ENCODE measurements at regions not wholly inside any gene's neighbourhood (a gene's known extent, or its start where the extent isn't known, plus 50 kb on each side); places are given as distances from the start of the nearest gene placed in this dataset.

DNA sequence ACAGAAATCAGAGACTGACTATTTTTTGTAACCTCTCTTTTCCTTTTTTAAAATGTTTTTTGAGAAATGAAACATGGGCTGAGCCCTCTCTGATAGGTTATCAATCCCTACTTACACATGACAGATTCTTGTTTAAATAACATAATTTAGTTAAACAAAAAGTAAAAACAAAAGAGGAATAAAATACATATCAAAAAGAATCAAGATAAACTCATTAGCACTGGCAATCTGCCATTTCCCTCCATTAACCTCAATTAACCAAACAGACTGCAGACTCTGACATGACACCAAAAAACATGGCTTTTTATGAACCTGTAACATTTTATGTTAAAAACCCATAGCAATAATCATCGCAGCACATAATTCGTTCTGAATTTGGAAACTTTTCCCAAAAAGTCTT is 284.4 kb upstream of the MTNR1B start:
- Histone ChIP-seq H3K27me3 (ENCODE audit: control insufficient read depth in 4 of 4, insufficient read depth in 4 of 4, low read length in 3 of 4) (no peaks in the 10 kb centered on the region), H3K36me3 (ENCODE audit: control insufficient read depth in 4 of 4, insufficient read depth in 3 of 4, low read depth in 1 of 4, low read length in 3 of 4) (no peaks in the 10 kb centered on the region), H3K9ac (ENCODE audit: low read depth in 1 of 2, low read length in 2 of 2) (no peak overlapping the region), H3K9me3 (ENCODE audit: control insufficient read depth in 4 of 4, low read length in 3 of 4) (no peaks in the 10 kb centered on the region), H3K4me1 (ENCODE audit: control insufficient read depth in 4 of 4, insufficient read depth in 4 of 4, low read length in 3 of 4) (no peaks in the 10 kb centered on the region), H3K27ac (ENCODE audit: low read depth in 1 of 2, low read length in 2 of 2) (no peak overlapping the region), H3K4me3 (ENCODE audit: low read depth in 1 of 3, low read length in 3 of 3) (no peak overlapping the region)
- no peak for TF ChIP-seq GABPA (IDR thresholded peaks at IDR 0.05 in 1 of 2, conservative IDR thresholded peaks at IDR 0.05 in 1 of 2)
- no peak for TF ChIP-seq RAD21 (IDR thresholded peaks at IDR 0.05)
- TF ChIP-seq EGR1 (IDR thresholded peaks at IDR 0.05; ENCODE audit: low read depth in 2 of 2) = no peak
- TF ChIP-seq HNF4A (conservative IDR thresholded peaks at IDR 0.05) = no peak
- no peak for TF ChIP-seq NR2F2 (IDR thresholded peaks at IDR 0.05)
- WGBS = 90% methylated on average over 2 of the region's 2 CpGs
- DNase-seq (ENCODE audit: low spot score) = no peak

DNA sequence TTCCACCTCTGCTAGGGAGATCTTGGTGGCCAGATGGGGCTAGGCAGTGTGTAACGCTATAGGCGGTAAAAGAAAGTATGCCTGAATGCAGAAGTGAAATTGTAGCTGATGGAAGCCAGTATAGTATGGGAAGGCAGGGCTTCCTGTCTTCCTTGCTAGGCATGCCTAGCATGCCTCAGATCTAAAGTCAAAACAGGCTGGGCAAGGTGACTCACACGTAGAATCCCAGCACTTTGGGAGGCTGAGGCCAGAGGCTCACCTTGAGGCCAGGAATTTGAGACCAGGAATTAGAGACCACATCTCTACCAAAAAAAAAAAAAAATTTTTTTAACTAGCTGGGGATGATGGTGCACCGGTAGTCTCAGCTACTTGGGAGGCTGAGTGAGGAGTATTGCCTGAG is 281.7 kb upstream of the MTNR1B start:
- Histone ChIP-seq H3K36me3 (ENCODE audit: control insufficient read depth in 4 of 4, insufficient read depth in 3 of 4, low read depth in 1 of 4, low read length in 3 of 4) (no peaks in the 10 kb centered on the region), H3K27me3 (ENCODE audit: control insufficient read depth in 4 of 4, insufficient read depth in 4 of 4, low read length in 3 of 4) (peaks cover 0 to 2% (median 0%) of the 10 kb centered on the region in 4 donors), H3K4me3 (ENCODE audit: low read depth in 1 of 3, low read length in 3 of 3) (no peak overlapping the region), H3K9ac (ENCODE audit: low read depth in 1 of 2, low read length in 2 of 2) (no peak overlapping the region), H3K4me1 (ENCODE audit: control insufficient read depth in 4 of 4, insufficient read depth in 4 of 4, low read length in 3 of 4) (no peaks in the 10 kb centered on the region), H3K27ac (ENCODE audit: low read depth in 1 of 2, low read length in 2 of 2) (no peak overlapping the region), H3K9me3 (ENCODE audit: control insufficient read depth in 4 of 4, low read length in 3 of 4) (no peaks in the 10 kb centered on the region)
- TF ChIP-seq, protein P1, sequence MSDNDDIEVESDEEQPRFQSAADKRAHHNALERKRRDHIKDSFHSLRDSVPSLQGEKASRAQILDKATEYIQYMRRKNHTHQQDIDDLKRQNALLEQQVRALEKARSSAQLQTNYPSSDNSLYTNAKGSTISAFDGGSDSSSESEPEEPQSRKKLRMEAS (IDR thresholded peaks at IDR 0.05) = no peak
- TF ChIP-seq SP1 (IDR thresholded peaks at IDR 0.05) (no peak), FOXA1 (IDR thresholded peaks at IDR 0.05) (no peak), HNF4G (IDR thresholded peaks at IDR 0.05) (no peak), RXRA (IDR thresholded peaks at IDR 0.05) (no peak), YY1 (IDR thresholded peaks at IDR 0.05) (no peak), TAF1 (conservative IDR thresholded peaks at IDR 0.05) (no peak), HNF4A (conservative IDR thresholded peaks at IDR 0.05) (no peak), GABPA (IDR thresholded peaks at IDR 0.05 in 1 of 2, conservative IDR thresholded peaks at IDR 0.05 in 1 of 2) (no peak), RAD21 (IDR thresholded peaks at IDR 0.05) (no peak)
- TF ChIP-seq, protein P2, sequence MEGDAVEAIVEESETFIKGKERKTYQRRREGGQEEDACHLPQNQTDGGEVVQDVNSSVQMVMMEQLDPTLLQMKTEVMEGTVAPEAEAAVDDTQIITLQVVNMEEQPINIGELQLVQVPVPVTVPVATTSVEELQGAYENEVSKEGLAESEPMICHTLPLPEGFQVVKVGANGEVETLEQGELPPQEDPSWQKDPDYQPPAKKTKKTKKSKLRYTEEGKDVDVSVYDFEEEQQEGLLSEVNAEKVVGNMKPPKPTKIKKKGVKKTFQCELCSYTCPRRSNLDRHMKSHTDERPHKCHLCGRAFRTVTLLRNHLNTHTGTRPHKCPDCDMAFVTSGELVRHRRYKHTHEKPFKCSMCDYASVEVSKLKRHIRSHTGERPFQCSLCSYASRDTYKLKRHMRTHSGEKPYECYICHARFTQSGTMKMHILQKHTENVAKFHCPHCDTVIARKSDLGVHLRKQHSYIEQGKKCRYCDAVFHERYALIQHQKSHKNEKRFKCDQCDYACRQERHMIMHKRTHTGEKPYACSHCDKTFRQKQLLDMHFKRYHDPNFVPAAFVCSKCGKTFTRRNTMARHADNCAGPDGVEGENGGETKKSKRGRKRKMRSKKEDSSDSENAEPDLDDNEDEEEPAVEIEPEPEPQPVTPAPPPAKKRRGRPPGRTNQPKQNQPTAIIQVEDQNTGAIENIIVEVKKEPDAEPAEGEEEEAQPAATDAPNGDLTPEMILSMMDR (IDR thresholded peaks at IDR 0.05; ENCODE audit: low read depth, low read length, missing input control) = no peak
- TF ChIP-seq, protein P3, sequence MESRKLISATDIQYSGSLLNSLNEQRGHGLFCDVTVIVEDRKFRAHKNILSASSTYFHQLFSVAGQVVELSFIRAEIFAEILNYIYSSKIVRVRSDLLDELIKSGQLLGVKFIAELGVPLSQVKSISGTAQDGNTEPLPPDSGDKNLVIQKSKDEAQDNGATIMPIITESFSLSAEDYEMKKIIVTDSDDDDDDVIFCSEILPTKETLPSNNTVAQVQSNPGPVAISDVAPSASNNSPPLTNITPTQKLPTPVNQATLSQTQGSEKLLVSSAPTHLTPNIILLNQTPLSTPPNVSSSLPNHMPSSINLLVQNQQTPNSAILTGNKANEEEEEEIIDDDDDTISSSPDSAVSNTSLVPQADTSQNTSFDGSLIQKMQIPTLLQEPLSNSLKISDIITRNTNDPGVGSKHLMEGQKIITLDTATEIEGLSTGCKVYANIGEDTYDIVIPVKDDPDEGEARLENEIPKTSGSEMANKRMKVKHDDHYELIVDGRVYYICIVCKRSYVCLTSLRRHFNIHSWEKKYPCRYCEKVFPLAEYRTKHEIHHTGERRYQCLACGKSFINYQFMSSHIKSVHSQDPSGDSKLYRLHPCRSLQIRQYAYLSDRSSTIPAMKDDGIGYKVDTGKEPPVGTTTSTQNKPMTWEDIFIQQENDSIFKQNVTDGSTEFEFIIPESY (IDR thresholded peaks at IDR 0.05) = no peak
- WGBS = 82% methylated on average over 4 of the region's 4 CpGs
- no peak for DNase-seq (ENCODE audit: low spot score)

DNA sequence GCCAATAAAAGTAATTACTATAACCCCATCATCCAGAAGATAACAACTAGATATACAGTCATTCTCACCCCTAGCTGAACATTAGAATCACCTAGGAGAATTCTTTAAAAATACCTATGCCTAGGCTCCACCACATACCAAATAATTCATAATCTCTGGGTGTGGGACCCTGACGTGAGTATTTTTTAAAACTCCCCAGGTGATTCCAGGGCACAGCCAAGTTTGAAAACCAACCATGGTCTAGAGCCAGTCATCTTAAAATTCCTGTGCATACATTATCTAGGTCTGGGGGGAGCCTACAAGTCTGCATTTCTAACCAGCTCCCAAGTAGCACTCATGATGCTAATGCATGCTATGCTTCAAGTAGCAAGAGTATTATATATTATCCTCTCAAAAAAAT is 281.0 kb upstream of the MTNR1B start:
- peaks cover 0 to 3% (median 0%) of the 10 kb centered on the region in 4 donors for H3K27me3 ChIP-seq (ENCODE audit: control insufficient read depth in 4 of 4, insufficient read depth in 4 of 4, low read length in 3 of 4)
- no peaks in the 10 kb centered on the region for H3K9me3 ChIP-seq (ENCODE audit: control insufficient read depth in 4 of 4, low read length in 3 of 4)
- WGBS = 54% methylated on average over 1 of the region's 1 CpG
- no peaks in the 10 kb centered on the region for H3K36me3 ChIP-seq (ENCODE audit: control insufficient read depth in 4 of 4, insufficient read depth in 3 of 4, low read depth in 1 of 4, low read length in 3 of 4)
- no peaks in the 10 kb centered on the region for H3K4me1 ChIP-seq (ENCODE audit: control insufficient read depth in 4 of 4, insufficient read depth in 4 of 4, low read length in 3 of 4)
- H3K9ac ChIP-seq (ENCODE audit: low read depth in 1 of 2, low read length in 2 of 2) = no peak overlapping the region
- H3K4me3 ChIP-seq (ENCODE audit: low read depth in 1 of 3, low read length in 3 of 3) = no peak overlapping the region
- no peak for DNase-seq (ENCODE audit: low spot score)
- no peak overlapping the region for H3K27ac ChIP-seq (ENCODE audit: low read depth in 1 of 2, low read length in 2 of 2)
- TF ChIP-seq HNF4A (conservative IDR thresholded peaks at IDR 0.05) (no peak), RAD21 (IDR thresholded peaks at IDR 0.05) (no peak), HNF4G (IDR thresholded peaks at IDR 0.05) (no peak), JUND (IDR thresholded peaks at IDR 0.05) (no peak), TAF1 (conservative IDR thresholded peaks at IDR 0.05) (no peak)
- TF ChIP-seq, protein P4, sequence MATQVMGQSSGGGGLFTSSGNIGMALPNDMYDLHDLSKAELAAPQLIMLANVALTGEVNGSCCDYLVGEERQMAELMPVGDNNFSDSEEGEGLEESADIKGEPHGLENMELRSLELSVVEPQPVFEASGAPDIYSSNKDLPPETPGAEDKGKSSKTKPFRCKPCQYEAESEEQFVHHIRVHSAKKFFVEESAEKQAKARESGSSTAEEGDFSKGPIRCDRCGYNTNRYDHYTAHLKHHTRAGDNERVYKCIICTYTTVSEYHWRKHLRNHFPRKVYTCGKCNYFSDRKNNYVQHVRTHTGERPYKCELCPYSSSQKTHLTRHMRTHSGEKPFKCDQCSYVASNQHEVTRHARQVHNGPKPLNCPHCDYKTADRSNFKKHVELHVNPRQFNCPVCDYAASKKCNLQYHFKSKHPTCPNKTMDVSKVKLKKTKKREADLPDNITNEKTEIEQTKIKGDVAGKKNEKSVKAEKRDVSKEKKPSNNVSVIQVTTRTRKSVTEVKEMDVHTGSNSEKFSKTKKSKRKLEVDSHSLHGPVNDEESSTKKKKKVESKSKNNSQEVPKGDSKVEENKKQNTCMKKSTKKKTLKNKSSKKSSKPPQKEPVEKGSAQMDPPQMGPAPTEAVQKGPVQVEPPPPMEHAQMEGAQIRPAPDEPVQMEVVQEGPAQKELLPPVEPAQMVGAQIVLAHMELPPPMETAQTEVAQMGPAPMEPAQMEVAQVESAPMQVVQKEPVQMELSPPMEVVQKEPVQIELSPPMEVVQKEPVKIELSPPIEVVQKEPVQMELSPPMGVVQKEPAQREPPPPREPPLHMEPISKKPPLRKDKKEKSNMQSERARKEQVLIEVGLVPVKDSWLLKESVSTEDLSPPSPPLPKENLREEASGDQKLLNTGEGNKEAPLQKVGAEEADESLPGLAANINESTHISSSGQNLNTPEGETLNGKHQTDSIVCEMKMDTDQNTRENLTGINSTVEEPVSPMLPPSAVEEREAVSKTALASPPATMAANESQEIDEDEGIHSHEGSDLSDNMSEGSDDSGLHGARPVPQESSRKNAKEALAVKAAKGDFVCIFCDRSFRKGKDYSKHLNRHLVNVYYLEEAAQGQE (IDR thresholded peaks at IDR 0.05) = no peak
- TF ChIP-seq, protein P2 (IDR thresholded peaks at IDR 0.05; ENCODE audit: low read depth, low read length, missing input control) = no peak
- TF ChIP-seq, protein P3 (IDR thresholded peaks at IDR 0.05) = no peak

All from liver (tissue), 8 donors.